ENCODE measurements at regions not wholly inside any gene's neighbourhood (a gene's known extent, or its start where the extent isn't known, plus 50 kb on each side); places are given as distances from the start of the nearest gene placed in this dataset.

DNA sequence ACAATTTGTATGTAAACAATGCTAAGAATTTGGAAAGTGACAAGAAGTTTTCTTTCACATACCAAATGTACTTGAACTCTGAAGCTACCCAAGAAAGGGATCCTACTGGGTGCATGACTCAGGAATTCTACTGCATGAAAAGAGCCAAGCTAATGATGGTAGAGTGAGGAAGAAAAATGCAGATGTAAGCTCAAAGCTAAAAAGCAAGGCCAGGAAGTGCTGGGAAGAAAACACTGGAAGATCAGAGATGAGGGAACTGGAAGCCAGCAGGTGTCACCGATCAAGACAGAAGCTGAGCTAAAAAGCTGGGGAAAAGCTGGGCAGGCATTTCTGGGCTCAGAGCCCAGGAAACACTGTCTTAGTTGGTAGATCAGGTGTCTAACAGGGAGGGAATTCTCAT, 449.1 kb downstream of the NKX6-1 start:
- no peaks in the 10 kb centered on the region for H4K20me1 ChIP-seq (replicated peaks; ENCODE audit: control insufficient read depth, extremely low read depth, insufficient read depth, low read length)
- no peaks in the 10 kb centered on the region for H3K36me3 ChIP-seq (ENCODE audit: control insufficient read depth in 2 of 2, extremely low read depth in 1 of 2, insufficient read depth in 2 of 2, low read length in 2 of 2)
- dilution Hi-C loops (cut with MboI; ENCODE audit: extremely low pct_ligation_motif_present, low sequenced_read_pairs) (no loop called here), intact Hi-C loops (cut with micrococcal nuclease) (no loop called here)
- no peaks in the 10 kb centered on the region for H3K4me1 ChIP-seq (ENCODE audit: control insufficient read depth, extremely low read depth, insufficient read depth, low read length)
- no peak for FAIRE-seq
- ChIA-PET POLR2A (no interaction called here), CTCF (no interaction called here)
- no peak overlapping the region for H3K27ac ChIP-seq (ENCODE audit: insufficient read depth, low read depth, low read length)
- no peaks in the 10 kb centered on the region for H3K79me2 ChIP-seq (ENCODE audit: control insufficient read depth, insufficient read depth, low read length)
- no peaks in the 10 kb centered on the region for H3K27me3 ChIP-seq (ENCODE audit: control insufficient read depth in 2 of 2, insufficient read depth in 2 of 2, low read length in 2 of 2)
- DNase-seq (ENCODE audit: low read depth, low spot score) = no peak
- H3K9ac ChIP-seq (replicated peaks; ENCODE audit: extremely low read depth, insufficient read depth, low read length) = no peak overlapping the region
- H3K4me2 ChIP-seq (ENCODE audit: insufficient read depth, low read length) = no peak overlapping the region
- no peaks in the 10 kb centered on the region for H3K9me1 ChIP-seq (replicated peaks; ENCODE audit: control insufficient read depth, extremely low read depth, insufficient read depth, low read length)
- H3K9me3 ChIP-seq (replicated peaks; ENCODE audit: control insufficient read depth, insufficient read depth, low read length) = no peaks in the 10 kb centered on the region
- no peak overlapping the region for H3K4me3 ChIP-seq (replicated peaks in 1 of 3; ENCODE audit: insufficient read depth in 1 of 3, low read depth in 1 of 3, low read length in 3 of 3)
- no peak overlapping the region for H2AFZ ChIP-seq (ENCODE audit: low read depth, low read length)
- no peak for TF ChIP-seq FOS (IDR thresholded peaks at IDR 0.05; ENCODE audit: borderline replicate concordance, insufficient read depth, low read length)
- TF ChIP-seq GATA2 (IDR thresholded peaks at IDR 0.05; ENCODE audit: insufficient read depth, insufficient read length, low read depth, low read length) = no peak
- TF ChIP-seq MYC (IDR thresholded peaks at IDR 0.05; ENCODE audit: low read depth, low read length) = no peak
- TF ChIP-seq EZH2 (IDR thresholded peaks at IDR 0.05; ENCODE audit: borderline replicate concordance, low read depth, low read length, severe bottlenecking) = no peak
- TF ChIP-seq JUN (IDR thresholded peaks at IDR 0.05; ENCODE audit: borderline replicate concordance, insufficient read depth, insufficient read length, low read depth) = no peak
- TF ChIP-seq, protein P1, sequence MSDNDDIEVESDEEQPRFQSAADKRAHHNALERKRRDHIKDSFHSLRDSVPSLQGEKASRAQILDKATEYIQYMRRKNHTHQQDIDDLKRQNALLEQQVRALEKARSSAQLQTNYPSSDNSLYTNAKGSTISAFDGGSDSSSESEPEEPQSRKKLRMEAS (IDR thresholded peaks at IDR 0.05; ENCODE audit: insufficient read depth, insufficient read length) = no peak
- TF ChIP-seq, protein P2, sequence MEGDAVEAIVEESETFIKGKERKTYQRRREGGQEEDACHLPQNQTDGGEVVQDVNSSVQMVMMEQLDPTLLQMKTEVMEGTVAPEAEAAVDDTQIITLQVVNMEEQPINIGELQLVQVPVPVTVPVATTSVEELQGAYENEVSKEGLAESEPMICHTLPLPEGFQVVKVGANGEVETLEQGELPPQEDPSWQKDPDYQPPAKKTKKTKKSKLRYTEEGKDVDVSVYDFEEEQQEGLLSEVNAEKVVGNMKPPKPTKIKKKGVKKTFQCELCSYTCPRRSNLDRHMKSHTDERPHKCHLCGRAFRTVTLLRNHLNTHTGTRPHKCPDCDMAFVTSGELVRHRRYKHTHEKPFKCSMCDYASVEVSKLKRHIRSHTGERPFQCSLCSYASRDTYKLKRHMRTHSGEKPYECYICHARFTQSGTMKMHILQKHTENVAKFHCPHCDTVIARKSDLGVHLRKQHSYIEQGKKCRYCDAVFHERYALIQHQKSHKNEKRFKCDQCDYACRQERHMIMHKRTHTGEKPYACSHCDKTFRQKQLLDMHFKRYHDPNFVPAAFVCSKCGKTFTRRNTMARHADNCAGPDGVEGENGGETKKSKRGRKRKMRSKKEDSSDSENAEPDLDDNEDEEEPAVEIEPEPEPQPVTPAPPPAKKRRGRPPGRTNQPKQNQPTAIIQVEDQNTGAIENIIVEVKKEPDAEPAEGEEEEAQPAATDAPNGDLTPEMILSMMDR (IDR thresholded peaks at IDR 0.05; ENCODE audit: extremely low read depth in 1 of 2, insufficient read depth in 1 of 2, low read depth in 1 of 2, low read length in 2 of 2) = no peak
- TF ChIP-seq POLR2A (IDR thresholded peaks at IDR 0.05; ENCODE audit: low read depth, low read length) = no peak
- BruUV-seq (replicated peaks) = no TSS peak
